NT2/D1 (cell line): ENCODE measurements at regions not wholly inside any gene's neighbourhood (a gene's known extent, or its start where the extent isn't known, plus 50 kb on each side); places are given as distances from the start of the nearest gene placed in this dataset.
"Not testable (repeated sequence)": the region's sequence is repeated elsewhere in the genome, so short reads cannot be mapped to it uniquely, and the experiment has no call there.

ENCODE experiments used
- YY1 ChIP-seq: IDR thresholded peaks from 2 replicates; pipeline ENCODE4 v1.6.1; 2011; ENCODE audit not compliant: insufficient read length, insufficient read depth
- ZNF274 ChIP-seq: IDR thresholded peaks from 2 replicates; pipeline ENCODE4 v1.6.1; 2011; ENCODE audit warnings: mild to moderate bottlenecking, low read depth, low read length

DNA sequence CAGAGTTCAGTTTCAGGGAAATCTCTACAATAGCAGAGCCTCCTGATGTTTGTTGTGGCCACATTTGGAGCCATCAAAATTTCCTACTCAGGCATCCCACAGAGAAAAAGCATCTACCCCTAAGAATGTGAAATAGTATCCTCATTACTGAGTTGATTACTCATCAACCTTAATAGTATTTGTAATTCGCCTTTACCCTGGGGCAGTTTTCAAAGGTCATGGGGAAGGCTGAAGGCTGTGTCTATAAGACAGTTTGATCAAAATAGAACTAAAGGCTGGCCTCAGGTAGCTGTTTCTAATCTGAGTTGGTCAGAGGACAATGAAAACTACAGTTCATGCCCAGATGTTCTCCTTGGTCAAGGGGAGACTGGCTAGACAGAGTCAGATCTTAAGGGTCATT, 189.7 kb downstream of the ZNF92 start:
- TF ChIP-seq ZNF274, YY1: not testable (repeated sequence)
